DOHH2 (cell line): ENCODE measurements at regions not wholly inside any gene's neighbourhood (a gene's known extent, or its start where the extent isn't known, plus 50 kb on each side); places are given as distances from the start of the nearest gene placed in this dataset.

Experiments used
- CTCF ChIP-seq: fragments of 200-600 bp; sonication (generic); IDR thresholded peaks from one replicate; pipeline ENCODE4 v1.5.1; 2014; ENCODE audit warnings: antibody characterized with exemption, mild to moderate bottlenecking, low read depth, low read length; ENCODE audit not compliant: poor library complexity, severe bottlenecking
- EZH2phosphoT487 ChIP-seq: fragments of 200-600 bp; sonication (generic); IDR thresholded peaks from 2 replicates; pipeline ENCODE4 v1.6.1; 2017; ENCODE audit warnings: borderline replicate concordance, mild to moderate bottlenecking, antibody characterized with exemption, low read length, moderate library complexity, mixed read lengths

- no peak for TF ChIP-seq CTCF
- TF ChIP-seq EZH2phosphoT487: no peak
Measured at GRCh38 chr3:88742106-88742505, 365.3 kb upstream of the EPHA3 start.
